Left ventricle myocardium inferior (tissue), 1 donor: ENCODE measurements at regions not wholly inside any gene's neighbourhood (a gene's known extent, or its start where the extent isn't known, plus 50 kb on each side); places are given as distances from the start of the nearest gene placed in this dataset.

ENCODE experiments used
- DNase-seq: peaks from one replicate; pipeline ENCODE4 v3.0.0-alpha.2; 2020
- H3K27ac ChIP-seq: fragments of 200-600 bp; replicated peaks from 2 replicates; pipeline ENCODE4 v1.8.0; 2021
- H3K27me3 ChIP-seq: fragments of 200-600 bp; 2 replicates; pipeline ENCODE4 v1.8.0; 2021; ENCODE audit warnings: low read depth
- H3K36me3 ChIP-seq: fragments of 200-600 bp; 2 replicates; pipeline ENCODE4 v1.8.0; 2021
- H3K4me1 ChIP-seq: fragments of 200-600 bp; 2 replicates; pipeline ENCODE4 v1.8.0; 2021
- H3K4me3 ChIP-seq: fragments of 200-600 bp; 2 replicates; pipeline ENCODE4 v1.8.0; 2021; ENCODE audit warnings: mild to moderate bottlenecking, moderate library complexity
- H3K9me3 ChIP-seq: fragments of 200-600 bp; replicated peaks from 2 replicates; pipeline ENCODE4 v1.8.0; 2021
- CTCF ChIP-seq: fragments of 200-600 bp; IDR thresholded peaks from 2 replicates; pipeline ENCODE4 v1.8.0; 2021; ENCODE audit warnings: antibody characterized with exemption, mild to moderate bottlenecking, borderline replicate concordance
- intact Hi-C: fragments of 100-400 bp; cut with micrococcal nuclease; formaldehyde crosslinking; loops from one replicate; pipeline ENCODE4 v1.11.0; 2022
- donor health status: DM: no; HTN: yes; CAD: no; lungs with severe emphysema.

- Histone ChIP-seq H3K36me3 (no peaks in the 10 kb centered on the region), H3K9me3 (no peaks in the 10 kb centered on the region), H3K4me1 (no peaks in the 10 kb centered on the region), H3K27ac (no peak overlapping the region), H3K27me3 (no peaks in the 10 kb centered on the region), H3K4me3 (no peak overlapping the region)
- intact Hi-C loops: no loop called here
- no peak for DNase-seq
- no peak for TF ChIP-seq CTCF
Observed at GRCh38 chrX:14359727-14360126, 169.6 kb upstream of the GLRA2 start.

GRCh38 chrX:14359316-14359715 lies 170.0 kb upstream of the GLRA2 start:
- H3K9me3 ChIP-seq: no peaks in the 10 kb centered on the region
- H3K4me3 ChIP-seq: no peak overlapping the region
- H3K27ac ChIP-seq: no peak overlapping the region
- H3K27me3 ChIP-seq: no peaks in the 10 kb centered on the region
- no peaks in the 10 kb centered on the region for H3K4me1 ChIP-seq
- intact Hi-C loops: no loop called here
- DNase-seq: no peak
- no peak for TF ChIP-seq CTCF
- H3K36me3 ChIP-seq: no peaks in the 10 kb centered on the region

GRCh38 chrX:14357314-14357713 lies 172.0 kb upstream of the GLRA2 start:
- H3K4me1 ChIP-seq: no peaks in the 10 kb centered on the region
- no peak overlapping the region for H3K4me3 ChIP-seq
- no peaks in the 10 kb centered on the region for H3K36me3 ChIP-seq
- TF ChIP-seq CTCF: no peak
- DNase-seq: no peak
- H3K27me3 ChIP-seq: no peaks in the 10 kb centered on the region
- H3K27ac ChIP-seq: no peak overlapping the region
- intact Hi-C loops: no loop called here
- H3K9me3 ChIP-seq: no peaks in the 10 kb centered on the region

- intact Hi-C loops: no loop called here
- H3K4me3 ChIP-seq: no peak overlapping the region
Observed at GRCh38 chrX:14356401-14356800, 172.9 kb upstream of the GLRA2 start.

GRCh38 chrX:14355556-14355955 lies 173.8 kb upstream of the GLRA2 start:
- Histone ChIP-seq H3K9me3 (no peaks in the 10 kb centered on the region), H3K36me3 (no peaks in the 10 kb centered on the region), H3K27me3 (no peaks in the 10 kb centered on the region), H3K4me3 (no peak overlapping the region), H3K27ac (no peak overlapping the region), H3K4me1 (no peaks in the 10 kb centered on the region)
- DNase-seq: no peak
- intact Hi-C loops: no loop called here
- no peak for TF ChIP-seq CTCF

More at GRCh38 chrX:14356401-14356800, 172.9 kb upstream of the GLRA2 start:
- Histone ChIP-seq H3K4me1 (no peaks in the 10 kb centered on the region), H3K27ac (no peak overlapping the region), H3K36me3 (no peaks in the 10 kb centered on the region), H3K27me3 (no peaks in the 10 kb centered on the region), H3K9me3 (no peaks in the 10 kb centered on the region)
- no peak for TF ChIP-seq CTCF
- DNase-seq: no peak

GRCh38 chrX:14354521-14354920 lies 174.8 kb upstream of the GLRA2 start:
- Histone ChIP-seq H3K9me3 (peaks cover 4% of the 10 kb centered on the region), H3K4me1 (no peaks in the 10 kb centered on the region), H3K36me3 (no peaks in the 10 kb centered on the region), H3K27ac (no peak overlapping the region), H3K27me3 (no peaks in the 10 kb centered on the region), H3K4me3 (no peak overlapping the region)
- no peak for DNase-seq
- no peak for TF ChIP-seq CTCF
- intact Hi-C loops: no loop called here
